CD14-positive monocyte (primary cell): ENCODE measurements at regions not wholly inside any gene's neighbourhood (a gene's known extent, or its start where the extent isn't known, plus 50 kb on each side); places are given as distances from the start of the nearest gene placed in this dataset.

Source experiments
- DNase-seq, 3 donors: peaks; one replicate each; pipeline ENCODE4 v3.0.0-alpha.2; 2011 to 2022
- H2AFZ ChIP-seq: 2 replicates; pipeline ENCODE4 v1.6.0; 2012; ENCODE audit warnings: mild to moderate bottlenecking, low read depth, low read length, inconsistent platforms; ENCODE audit not compliant: insufficient read depth, poor library complexity, severe bottlenecking
- H3K27ac ChIP-seq, 2 donors: 1 replicate in 1 of 2; 2 replicates in 1 of 2; pipeline ENCODE4 v1.5.1; 2012 to 2013; ENCODE audit warnings: low read length in 2 of 2, control low read depth in 1 of 2, inconsistent platforms in 1 of 2, low read depth in 1 of 2, mild to moderate bottlenecking in 1 of 2
- H3K27me3 ChIP-seq, 2 donors: one replicate each; pipeline versions ENCODE4 v1.6.0 to v1.6.1; 2011 to 2013; ENCODE audit warnings: low read length in 2 of 2; ENCODE audit not compliant: control insufficient read depth in 2 of 2, insufficient read depth in 2 of 2
- H3K36me3 ChIP-seq, 2 donors: replicated peaks in 1 of 2; 1 replicate in 1 of 2; 2 replicates in 1 of 2; pipeline versions ENCODE4 v1.5.1 to v1.6.1; 2012 to 2013; ENCODE audit warnings: low read length in 2 of 2, control low read depth in 1 of 2, inconsistent platforms in 1 of 2, mild to moderate bottlenecking in 1 of 2; ENCODE audit not compliant: insufficient read depth in 2 of 2, control insufficient read depth in 1 of 2
- H3K4me1 ChIP-seq, 2 donors: 1 replicate in 1 of 2; 2 replicates in 1 of 2; pipeline versions ENCODE4 v1.5.1 to v1.6.1; 2012 to 2013; ENCODE audit warnings: low read length in 2 of 2, control low read depth in 1 of 2, inconsistent platforms in 1 of 2, mild to moderate bottlenecking in 1 of 2, moderate library complexity in 1 of 2; ENCODE audit not compliant: insufficient read depth in 2 of 2, control insufficient read depth in 1 of 2
- H3K4me2 ChIP-seq: replicated peaks from 2 replicates; pipeline ENCODE3; 2012; ENCODE audit warnings: low read length, moderate library complexity, mild to moderate bottlenecking; ENCODE audit not compliant: poor library complexity, severe bottlenecking; ENCODE audit errors: extremely low read depth
- H3K4me3 ChIP-seq, 3 experiments: fragments of 200-600 bp in 1 of 3; sonication (generic) in 1 of 3; replicated peaks in 1 of 3; 1 replicate in 2 of 3; 2 replicates in 1 of 3; pipeline ENCODE4 v1.5.1; 2011 to 2013; ENCODE audit warnings: low read length in 3 of 3, mild to moderate bottlenecking in 3 of 3, control low read depth in 2 of 3, low read depth in 2 of 3, inconsistent platforms in 1 of 3, moderate library complexity in 1 of 3
- H3K79me2 ChIP-seq: 2 replicates; pipeline ENCODE4 v1.6.0; 2012; ENCODE audit warnings: mild to moderate bottlenecking, control low read depth, inconsistent platforms, low read length, moderate library complexity; ENCODE audit not compliant: insufficient read depth
- H3K9ac ChIP-seq: 2 replicates; pipeline ENCODE4 v1.6.0; 2017; ENCODE audit warnings: low read length, mild to moderate bottlenecking; ENCODE audit not compliant: insufficient read depth, poor library complexity, severe bottlenecking
- H3K9me3 ChIP-seq, 2 donors: replicated peaks in 1 of 2; 1 replicate in 1 of 2; 2 replicates in 1 of 2; pipeline versions ENCODE4 v1.5.1 to v1.6.1; 2012 to 2013; ENCODE audit warnings: low read length in 2 of 2, control low read depth in 1 of 2; ENCODE audit not compliant: control insufficient read depth in 1 of 2, insufficient read depth in 1 of 2
- H4K20me1 ChIP-seq: 2 replicates; pipeline ENCODE4 v1.6.0; 2012; ENCODE audit warnings: mild to moderate bottlenecking, low read length, control low read depth, moderate library complexity; ENCODE audit not compliant: insufficient read depth
- H3K27ac Mint-ChIP-seq, 7 donors: one replicate each; pipeline ENCODE4 v1.8.0; 2020; ENCODE audit warnings: mild to moderate bottlenecking in 7 of 7, mixed read lengths in 7 of 7, moderate library complexity in 6 of 7, inconsistent platforms in 2 of 7
- H3K27me3 Mint-ChIP-seq, 3 donors: one replicate each; pipeline ENCODE4 v1.8.0; 2021 to 2022; ENCODE audit warnings: low read depth in 3 of 3, mild to moderate bottlenecking in 3 of 3, mixed read lengths in 3 of 3, moderate library complexity in 3 of 3, inconsistent platforms in 1 of 3
- H3K36me3 Mint-ChIP-seq, 2 donors: one replicate each; pipeline ENCODE4 v1.8.0; 2020; ENCODE audit warnings: mixed read lengths in 2 of 2, inconsistent platforms in 1 of 2, mild to moderate bottlenecking in 1 of 2
- H3K4me1 Mint-ChIP-seq: one replicate; pipeline ENCODE4 v1.8.0; 2020; ENCODE audit warnings: mild to moderate bottlenecking, mixed read lengths
- H3K4me3 Mint-ChIP-seq, 2 donors: one replicate each; pipeline ENCODE4 v1.8.0; 2020; ENCODE audit warnings: mild to moderate bottlenecking in 2 of 2, mixed read lengths in 2 of 2, moderate library complexity in 1 of 2
- H3K9me3 Mint-ChIP-seq, 7 donors: one replicate each; pipeline ENCODE4 v1.8.0; 2020 to 2022; ENCODE audit warnings: mixed read lengths in 7 of 7, mild to moderate bottlenecking in 6 of 7, moderate library complexity in 6 of 7, inconsistent platforms in 2 of 7
- CTCF ChIP-seq: fragments of 200-600 bp; IDR thresholded peaks from one replicate; pipeline ENCODE4 v1.8.0; 2022; ENCODE audit warnings: antibody characterized with exemption, mild to moderate bottlenecking
- WGBS: methylation state at CpG from one replicate; pipeline ENCODE4 v1.1.5; 2013; ENCODE audit warnings: missing lambda C conversion rate; ENCODE audit not compliant: insufficient coverage; 5-methylcytosine and 5-hydroxymethylcytosine counted together
- intact Hi-C, 2 donors: fragments of 100-400 bp; cut with micrococcal nuclease; formaldehyde crosslinking; loops; one replicate each; pipeline versions ENCODE4 v1.15.0 to v1.15.1; 2023

DNA sequence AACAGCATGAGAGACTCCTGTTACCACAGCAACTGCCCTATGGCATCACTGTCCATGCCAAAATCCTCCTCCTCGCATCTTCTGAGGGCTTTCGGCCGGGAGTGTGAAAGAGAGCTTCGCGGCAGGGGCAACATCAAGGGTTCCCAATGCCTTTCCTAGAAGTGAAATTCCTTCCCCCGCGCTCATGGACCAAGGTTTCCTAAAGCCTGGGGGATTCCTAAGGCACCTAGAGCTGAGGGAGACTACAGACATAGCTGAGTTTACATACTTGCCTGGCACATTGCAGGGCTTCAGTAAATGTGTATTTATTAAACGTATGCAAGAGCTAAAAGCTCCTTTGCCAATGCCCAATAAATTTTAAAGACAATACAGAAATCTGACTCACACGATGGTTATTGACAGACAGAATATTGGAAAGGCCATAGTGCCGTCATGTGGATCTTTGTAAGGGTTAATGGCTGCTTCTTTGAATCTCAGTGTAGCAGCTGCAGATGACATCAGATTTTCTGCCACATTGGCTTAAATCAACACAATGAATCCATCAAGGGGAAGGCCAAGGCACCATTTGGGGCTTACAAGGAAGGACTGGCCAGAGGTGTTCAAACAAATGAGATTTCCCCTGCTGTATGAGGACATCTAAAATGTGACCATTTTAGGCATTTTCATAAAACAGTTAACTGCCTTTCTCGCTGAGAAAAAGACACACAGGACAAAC, 281.2 kb upstream of the JARID2 start:
- H3K4me2 ChIP-seq = no peak overlapping the region
- Mint-ChIP-seq H3K4me1 (peaks cover 30% of the 10 kb centered on the region), H3K27me3 (no peaks in the 10 kb centered on the region), H3K4me3 (no peak overlapping the region), H3K9me3 (peaks cover 4 to 7% (median 5%) of the 10 kb centered on the region in 7 donors), H3K36me3 (peaks cover 4 to 7% of the 10 kb centered on the region in 2 donors), H3K27ac (no peak overlapping the region)
- H3K27ac ChIP-seq = no peak overlapping the region
- DNase-seq = no peak
- H3K9ac ChIP-seq = no peak overlapping the region
- peaks cover 0 to 4% of the 10 kb centered on the region in 2 donors for H3K9me3 ChIP-seq
- H3K27me3 ChIP-seq = no peaks in the 10 kb centered on the region
- TF ChIP-seq CTCF = no peak
- H3K36me3 ChIP-seq = no peaks in the 10 kb centered on the region
- H4K20me1 ChIP-seq = no peaks in the 10 kb centered on the region
- no peak overlapping the region for H2AFZ ChIP-seq
- no peaks in the 10 kb centered on the region for H3K79me2 ChIP-seq
- intact Hi-C loops = loop anchor here in 1 of 2 donors (5.0 kb wide), 1 partner anchor 82 kb away; no protein-coding TSS in a partner anchor
- 84% methylated on average over 7 of the region's 11 CpGs for WGBS
- no peak overlapping the region for H3K4me3 ChIP-seq
- peaks cover 21 to 22% of the 10 kb centered on the region in 2 donors for H3K4me1 ChIP-seq

- H3K4me3 Mint-ChIP-seq = no peak overlapping the region
- peaks cover 4 to 7% (median 5%) of the 10 kb centered on the region in 7 donors for H3K9me3 Mint-ChIP-seq
- Histone ChIP-seq H2AFZ (no peak overlapping the region), H3K9me3 (peaks cover 0 to 4% of the 10 kb centered on the region in 2 donors), H3K4me3 (no peak overlapping the region), H4K20me1 (no peaks in the 10 kb centered on the region), H3K4me1 (peaks cover 21 to 22% of the 10 kb centered on the region in 2 donors), H3K36me3 (no peaks in the 10 kb centered on the region), H3K9ac (no peak overlapping the region), H3K4me2 (no peak overlapping the region), H3K79me2 (no peaks in the 10 kb centered on the region), H3K27me3 (no peaks in the 10 kb centered on the region), H3K27ac (no peak overlapping the region)
- no peak for TF ChIP-seq CTCF
- H3K27ac Mint-ChIP-seq = no peak overlapping the region
- peaks cover 30% of the 10 kb centered on the region for H3K4me1 Mint-ChIP-seq
- H3K27me3 Mint-ChIP-seq = no peaks in the 10 kb centered on the region
- WGBS = 78% methylated on average over 6 of the region's 10 CpGs
- intact Hi-C loops = loop anchor here in 1 of 2 donors (5.0 kb wide), 1 partner anchor 83 kb away; no protein-coding TSS in a partner anchor
- peaks cover 4 to 9% of the 10 kb centered on the region in 2 donors for H3K36me3 Mint-ChIP-seq
- no peak for DNase-seq
These were observed 280.3 kb upstream of the JARID2 start for GRCh38 chr6:14965424-14966075.
